ENCODE measurements at regions not wholly inside any gene's neighbourhood (a gene's known extent, or its start where the extent isn't known, plus 50 kb on each side); places are given as distances from the start of the nearest gene placed in this dataset.
"Not testable (repeated sequence)": the region's sequence is repeated elsewhere in the genome, so short reads cannot be mapped to it uniquely, and the experiment has no call there.

DNA sequence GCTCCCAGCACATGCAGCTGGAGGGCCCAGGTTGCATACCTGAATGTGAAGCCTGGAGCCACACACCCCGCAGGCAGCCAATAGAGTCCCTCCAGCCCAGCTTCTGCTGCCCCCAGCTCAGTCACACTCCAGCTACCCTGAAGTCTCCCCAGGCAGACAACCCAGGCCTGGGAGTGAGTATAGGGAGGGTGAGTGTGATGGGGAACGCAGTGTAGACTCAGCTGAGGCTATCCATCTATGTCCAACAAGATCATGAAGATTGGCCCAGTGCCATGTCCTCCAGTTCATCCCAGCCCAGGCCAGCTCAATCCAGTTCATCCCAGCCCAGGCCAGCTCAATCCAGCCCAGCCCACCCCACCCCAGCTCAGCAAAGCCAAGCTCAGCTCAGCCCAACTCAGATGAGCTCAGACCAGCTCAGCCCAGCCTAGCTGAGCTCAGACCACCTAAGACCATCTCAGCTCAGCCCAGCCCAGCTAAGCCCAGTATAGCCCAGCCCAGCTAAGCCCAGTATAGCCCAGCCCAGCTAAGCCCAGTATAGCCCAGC lies 330.4 kb downstream of the TMEM121 start:
- Mint-ChIP-seq H3K4me3 (no peak overlapping the region), H3K4me1 (no peaks in the 10 kb centered on the region), H3K36me3 (ENCODE audit: low read depth) (peaks cover 6% of the 10 kb centered on the region), H3K27ac (no peak overlapping the region), H3K9me3 (peaks cover 83% of the 10 kb centered on the region), H3K27me3 (ENCODE audit: low read depth, poor library complexity) (peaks cover 4% of the 10 kb centered on the region)
- DNase-seq = no peak
- TF ChIP-seq, protein P1, sequence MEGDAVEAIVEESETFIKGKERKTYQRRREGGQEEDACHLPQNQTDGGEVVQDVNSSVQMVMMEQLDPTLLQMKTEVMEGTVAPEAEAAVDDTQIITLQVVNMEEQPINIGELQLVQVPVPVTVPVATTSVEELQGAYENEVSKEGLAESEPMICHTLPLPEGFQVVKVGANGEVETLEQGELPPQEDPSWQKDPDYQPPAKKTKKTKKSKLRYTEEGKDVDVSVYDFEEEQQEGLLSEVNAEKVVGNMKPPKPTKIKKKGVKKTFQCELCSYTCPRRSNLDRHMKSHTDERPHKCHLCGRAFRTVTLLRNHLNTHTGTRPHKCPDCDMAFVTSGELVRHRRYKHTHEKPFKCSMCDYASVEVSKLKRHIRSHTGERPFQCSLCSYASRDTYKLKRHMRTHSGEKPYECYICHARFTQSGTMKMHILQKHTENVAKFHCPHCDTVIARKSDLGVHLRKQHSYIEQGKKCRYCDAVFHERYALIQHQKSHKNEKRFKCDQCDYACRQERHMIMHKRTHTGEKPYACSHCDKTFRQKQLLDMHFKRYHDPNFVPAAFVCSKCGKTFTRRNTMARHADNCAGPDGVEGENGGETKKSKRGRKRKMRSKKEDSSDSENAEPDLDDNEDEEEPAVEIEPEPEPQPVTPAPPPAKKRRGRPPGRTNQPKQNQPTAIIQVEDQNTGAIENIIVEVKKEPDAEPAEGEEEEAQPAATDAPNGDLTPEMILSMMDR (IDR thresholded peaks at IDR 0.05) = no peak

DNA sequence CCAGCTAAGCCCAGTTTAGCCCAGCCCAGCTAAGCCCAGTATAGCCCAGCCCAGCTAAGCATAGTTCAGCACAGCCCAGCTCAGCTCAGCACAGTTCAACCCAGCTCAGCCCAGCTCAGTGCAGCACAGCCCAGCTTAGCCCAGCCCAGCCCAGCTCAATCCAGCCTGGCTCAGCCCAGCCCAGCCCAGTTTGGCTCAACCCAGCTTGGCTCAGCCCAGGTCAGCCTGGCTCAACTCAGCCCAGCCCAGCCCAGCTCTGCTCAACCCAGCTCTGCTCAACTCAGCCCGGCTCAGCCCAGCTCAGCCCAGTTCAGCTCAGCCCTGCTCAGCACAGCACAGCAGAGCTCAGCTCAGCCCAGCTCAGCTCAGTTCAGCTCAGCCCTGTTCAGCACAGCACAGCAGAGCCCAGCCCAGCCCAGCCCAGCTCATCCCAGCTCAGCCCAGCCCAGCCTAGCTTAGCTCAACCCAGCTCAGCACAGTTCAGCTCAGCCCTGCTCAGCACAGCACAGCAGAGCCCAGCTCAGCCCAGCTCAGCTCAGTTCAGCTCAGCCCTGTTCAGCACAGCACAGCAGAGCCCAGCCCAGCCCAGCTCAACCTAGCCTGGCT lies 330.9 kb downstream of the TMEM121 start:
- TF ChIP-seq, protein P1 (IDR thresholded peaks at IDR 0.05) = no peak
- H3K36me3 Mint-ChIP-seq (ENCODE audit: low read depth) = peaks cover 6% of the 10 kb centered on the region
- no peaks in the 10 kb centered on the region for H3K4me1 Mint-ChIP-seq
- no peak for DNase-seq
- no peak overlapping the region for H3K4me3 Mint-ChIP-seq
- no peak overlapping the region for H3K27ac Mint-ChIP-seq
- H3K9me3 Mint-ChIP-seq = peaks cover 87% of the 10 kb centered on the region
- H3K27me3 Mint-ChIP-seq (ENCODE audit: low read depth, poor library complexity) = peaks cover 4% of the 10 kb centered on the region

DNA sequence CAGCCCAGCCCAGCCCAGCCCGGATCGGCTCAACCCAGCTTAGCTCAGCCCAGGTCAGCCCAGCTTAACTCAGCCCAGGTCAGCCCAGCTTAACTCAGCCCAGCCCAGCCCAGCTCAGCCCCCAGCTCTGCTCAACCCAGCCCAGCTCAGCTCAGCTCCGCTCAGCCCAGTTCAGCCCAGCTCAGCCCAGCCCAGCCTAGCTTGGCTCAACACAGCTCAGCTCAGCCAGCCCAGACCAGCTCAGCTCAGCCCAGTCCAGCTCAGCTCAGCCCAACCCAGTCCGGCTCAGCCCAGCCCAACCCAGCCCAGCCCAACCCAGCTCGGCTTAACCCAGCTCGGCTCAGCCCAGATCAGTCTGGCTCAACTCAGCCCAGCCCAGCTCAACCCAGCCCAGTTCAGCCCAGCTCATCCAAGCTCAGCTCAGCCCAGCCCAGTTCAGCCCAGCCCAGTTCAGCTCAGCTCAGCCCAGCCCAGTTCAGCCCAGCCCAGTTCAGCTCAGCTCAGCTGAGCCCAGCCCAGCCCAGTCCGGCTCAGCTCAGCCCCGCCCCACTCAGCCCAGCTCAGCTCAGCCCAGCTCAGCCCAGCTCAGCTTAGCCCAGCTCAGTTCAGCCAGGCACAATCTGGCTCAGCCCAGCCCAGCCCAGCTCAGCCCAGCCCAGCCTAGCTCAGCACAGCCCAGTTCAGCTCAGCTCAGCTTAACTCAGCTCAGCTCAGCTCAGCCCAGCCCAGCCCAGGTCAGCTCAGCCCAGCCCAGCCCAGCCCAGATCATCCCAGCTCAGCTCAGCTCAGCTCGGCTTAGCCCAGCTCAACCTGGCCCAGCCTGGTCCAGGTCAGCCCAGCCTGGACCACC lies 331.7 kb downstream of the TMEM121 start:
- Mint-ChIP-seq H3K27me3 (ENCODE audit: low read depth, poor library complexity) (peaks cover 4% of the 10 kb centered on the region), H3K36me3 (ENCODE audit: low read depth) (peaks cover 6% of the 10 kb centered on the region), H3K4me1 (no peaks in the 10 kb centered on the region), H3K4me3 (no peak overlapping the region), H3K27ac (no peak overlapping the region), H3K9me3 (peaks cover 92% of the 10 kb centered on the region)
- TF ChIP-seq, protein P1 (IDR thresholded peaks at IDR 0.05) = no peak
- no peak for DNase-seq

DNA sequence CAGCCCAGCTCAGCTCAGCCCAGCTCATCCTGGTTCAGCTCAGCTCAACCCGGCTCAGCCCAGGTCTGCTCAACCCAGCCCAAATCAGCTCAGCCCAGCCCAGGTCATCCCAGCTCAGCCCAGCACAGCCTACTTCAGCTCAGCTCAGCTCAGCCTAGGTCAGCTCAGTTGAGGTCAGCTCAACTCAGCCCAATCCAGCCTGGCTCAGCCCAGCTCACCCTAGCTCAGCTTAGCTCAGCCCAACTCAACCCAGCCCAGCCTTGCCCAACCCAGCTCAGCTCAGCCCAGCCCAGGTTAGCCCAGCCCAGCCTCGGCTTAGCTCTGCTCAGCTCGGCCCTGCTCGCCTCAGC lies 332.3 kb downstream of the TMEM121 start:
- Mint-ChIP-seq H3K4me3 (no peak overlapping the region), H3K27ac (no peak overlapping the region), H3K36me3 (ENCODE audit: low read depth) (peaks cover 1% of the 10 kb centered on the region), H3K4me1 (no peaks in the 10 kb centered on the region), H3K27me3 (ENCODE audit: low read depth, poor library complexity) (peaks cover 2% of the 10 kb centered on the region), H3K9me3 (peaks cover 92% of the 10 kb centered on the region)
- TF ChIP-seq, protein P1 (IDR thresholded peaks at IDR 0.05) = no peak
- no peak for DNase-seq

DNA sequence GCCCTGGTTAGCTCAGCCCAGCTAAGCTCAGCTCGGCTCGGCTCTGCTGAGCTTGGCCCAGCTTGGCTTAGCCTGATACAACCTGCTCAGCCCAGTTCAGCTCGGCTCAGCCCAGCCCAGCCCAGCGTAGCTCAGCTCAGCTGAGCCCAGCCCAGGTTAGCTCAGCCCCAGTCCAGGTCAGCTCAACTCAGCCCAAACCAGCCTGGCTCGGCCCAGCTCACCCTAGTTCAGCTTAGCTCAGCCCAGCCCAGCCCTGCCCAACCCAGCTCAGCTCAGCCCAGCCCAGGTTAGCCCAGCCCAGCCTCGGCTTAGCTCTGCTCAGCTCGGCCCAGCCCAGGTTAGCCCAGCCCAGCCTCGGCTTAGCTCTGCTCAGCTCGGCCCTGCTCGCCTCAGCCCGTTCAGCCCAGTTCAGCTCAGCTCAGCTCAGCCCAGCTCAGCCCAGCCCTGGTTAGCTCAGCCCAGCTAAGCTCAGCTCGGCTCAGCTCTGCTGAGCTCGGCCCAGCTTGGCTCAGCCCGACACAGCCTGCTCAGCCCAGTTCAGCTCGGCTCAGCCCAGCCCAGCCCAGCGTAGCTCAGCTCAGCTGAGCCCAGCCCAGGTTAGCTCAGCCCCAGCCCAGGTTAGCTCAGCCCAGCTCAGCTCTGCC lies 332.8 kb downstream of the TMEM121 start:
- H3K4me1 Mint-ChIP-seq; H3K27ac Mint-ChIP-seq; H3K27me3 Mint-ChIP-seq (ENCODE audit: low read depth, poor library complexity); H3K36me3 Mint-ChIP-seq (ENCODE audit: low read depth); DNase-seq; H3K4me3 Mint-ChIP-seq: not testable (repeated sequence)
- H3K9me3 Mint-ChIP-seq = peaks cover 92% of the 10 kb centered on the region
